ENCODE measurements at regions not wholly inside any gene's neighbourhood (a gene's known extent, or its start where the extent isn't known, plus 50 kb on each side); places are given as distances from the start of the nearest gene placed in this dataset.

DNA sequence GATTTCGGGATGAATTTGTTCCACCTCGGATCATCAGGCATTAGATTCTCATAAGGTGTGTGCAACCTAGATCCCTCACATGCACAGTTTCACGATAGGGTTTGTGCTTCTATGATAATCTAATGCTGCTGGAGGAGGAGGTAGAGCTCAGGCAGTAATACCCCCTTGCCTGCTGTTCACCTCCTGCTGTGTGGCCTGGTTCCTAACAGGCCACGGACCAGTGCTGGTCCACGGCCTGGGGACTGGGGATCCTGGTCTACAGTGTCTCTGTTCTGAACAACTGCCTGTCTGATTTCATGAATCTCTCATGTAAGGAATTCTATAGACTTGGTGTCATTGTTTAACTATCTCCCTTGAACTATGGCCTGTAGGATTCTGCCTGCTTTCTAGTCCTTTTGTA, 269.9 kb downstream of the SPRY1 start:
- no peak overlapping the region for H3K27ac ChIP-seq (ENCODE audit: control insufficient read depth, insufficient read depth, low read length)

DNA sequence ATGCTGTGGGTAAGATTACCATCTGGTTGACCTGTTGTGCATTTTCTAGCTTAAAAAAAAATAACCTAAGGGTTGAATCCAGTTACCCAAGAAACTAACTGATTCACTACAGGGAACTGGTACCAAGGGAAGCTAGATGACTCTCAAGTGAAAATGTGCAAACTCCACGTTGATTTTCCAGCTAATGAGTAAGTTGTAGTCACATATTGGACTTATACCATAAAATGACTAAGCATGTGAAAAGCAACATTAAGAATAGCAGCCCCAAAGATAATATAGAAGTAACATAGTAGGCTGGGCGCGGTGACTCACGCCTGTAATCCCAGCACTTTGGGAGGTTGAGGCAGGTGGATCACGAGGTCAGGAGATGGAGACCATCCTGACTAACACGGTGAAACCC, 270.9 kb downstream of the SPRY1 start:
- TF ChIP-seq EZH2 (IDR thresholded peaks at IDR 0.05; ENCODE audit: low read length), result no peak
- TF ChIP-seq, protein P1, sequence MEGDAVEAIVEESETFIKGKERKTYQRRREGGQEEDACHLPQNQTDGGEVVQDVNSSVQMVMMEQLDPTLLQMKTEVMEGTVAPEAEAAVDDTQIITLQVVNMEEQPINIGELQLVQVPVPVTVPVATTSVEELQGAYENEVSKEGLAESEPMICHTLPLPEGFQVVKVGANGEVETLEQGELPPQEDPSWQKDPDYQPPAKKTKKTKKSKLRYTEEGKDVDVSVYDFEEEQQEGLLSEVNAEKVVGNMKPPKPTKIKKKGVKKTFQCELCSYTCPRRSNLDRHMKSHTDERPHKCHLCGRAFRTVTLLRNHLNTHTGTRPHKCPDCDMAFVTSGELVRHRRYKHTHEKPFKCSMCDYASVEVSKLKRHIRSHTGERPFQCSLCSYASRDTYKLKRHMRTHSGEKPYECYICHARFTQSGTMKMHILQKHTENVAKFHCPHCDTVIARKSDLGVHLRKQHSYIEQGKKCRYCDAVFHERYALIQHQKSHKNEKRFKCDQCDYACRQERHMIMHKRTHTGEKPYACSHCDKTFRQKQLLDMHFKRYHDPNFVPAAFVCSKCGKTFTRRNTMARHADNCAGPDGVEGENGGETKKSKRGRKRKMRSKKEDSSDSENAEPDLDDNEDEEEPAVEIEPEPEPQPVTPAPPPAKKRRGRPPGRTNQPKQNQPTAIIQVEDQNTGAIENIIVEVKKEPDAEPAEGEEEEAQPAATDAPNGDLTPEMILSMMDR (optimal IDR thresholded peaks at IDR 0.05 in 1 of 3, IDR thresholded peaks at IDR 0.05 in 1 of 3, conservative IDR thresholded peaks at IDR 0.05 in 1 of 3; ENCODE audit: extremely low read depth in 1 of 3, insufficient read depth in 2 of 3, low read length in 3 of 3), result no peak

More for the DNA sequence above, 269.9 kb downstream of the SPRY1 start:
- H3K36me3 ChIP-seq (ENCODE audit: control insufficient read depth in 2 of 2, extremely low read depth in 1 of 2, insufficient read depth in 2 of 2, low read length in 2 of 2), result no peaks in the 10 kb centered on the region
- H3K79me2 ChIP-seq (ENCODE audit: control insufficient read depth, insufficient read depth, low read length), result no peaks in the 10 kb centered on the region
- no peak overlapping the region for H3K4me3 ChIP-seq (ENCODE audit: control insufficient read depth in 2 of 3, extremely low read depth in 1 of 3, insufficient read depth in 2 of 3, low read depth in 1 of 3, low read length in 3 of 3)
- FAIRE-seq (no peak), DNase-seq (ENCODE audit: low read depth, low spot score) (no peak)
- no peaks in the 10 kb centered on the region for H3K9me3 ChIP-seq (ENCODE audit: control insufficient read depth, low read depth, low read length)
- no peaks in the 10 kb centered on the region for H3K9me1 ChIP-seq (ENCODE audit: control insufficient read depth, extremely low read depth, insufficient read depth, low read length)
- no peaks in the 10 kb centered on the region for H3K27me3 ChIP-seq (ENCODE audit: control insufficient read depth, extremely low read depth, insufficient read depth, low read length)
- H3K4me2 ChIP-seq (ENCODE audit: control insufficient read depth, extremely low read depth, insufficient read depth, low read depth, low read length), result no peak overlapping the region
- H3K4me1 ChIP-seq (ENCODE audit: control insufficient read depth, extremely low read depth, insufficient read depth, low read length), result no peaks in the 10 kb centered on the region
- no peaks in the 10 kb centered on the region for H4K20me1 ChIP-seq (ENCODE audit: control insufficient read depth, extremely low read depth, insufficient read depth, low read length)
- H3K9ac ChIP-seq (ENCODE audit: control insufficient read depth, extremely low read depth, insufficient read depth, low read length), result no peak overlapping the region
- dilution Hi-C loops (cut with MboI; ENCODE audit: extremely low pct_ligation_motif_present, low sequenced_read_pairs), result no loop called here
- TF ChIP-seq, protein P1 (optimal IDR thresholded peaks at IDR 0.05 in 1 of 3, IDR thresholded peaks at IDR 0.05 in 1 of 3, conservative IDR thresholded peaks at IDR 0.05 in 1 of 3; ENCODE audit: extremely low read depth in 1 of 3, insufficient read depth in 2 of 3, low read length in 3 of 3), result no peak
- TF ChIP-seq EZH2 (IDR thresholded peaks at IDR 0.05; ENCODE audit: low read length), result no peak
- H2AFZ ChIP-seq (ENCODE audit: control insufficient read depth, low read length), result no peak overlapping the region

More for the DNA sequence above, 270.9 kb downstream of the SPRY1 start:
- no peaks in the 10 kb centered on the region for H3K79me2 ChIP-seq (ENCODE audit: control insufficient read depth, insufficient read depth, low read length)
- no peaks in the 10 kb centered on the region for H3K27me3 ChIP-seq (ENCODE audit: control insufficient read depth, extremely low read depth, insufficient read depth, low read length)
- DNase-seq (ENCODE audit: low read depth, low spot score), result peak; percentile 30
- FAIRE-seq, result peak; percentile 36
- H3K9ac ChIP-seq (ENCODE audit: control insufficient read depth, extremely low read depth, insufficient read depth, low read length), result no peak overlapping the region
- no peaks in the 10 kb centered on the region for H3K9me3 ChIP-seq (ENCODE audit: control insufficient read depth, low read depth, low read length)
- H3K9me1 ChIP-seq (ENCODE audit: control insufficient read depth, extremely low read depth, insufficient read depth, low read length), result no peaks in the 10 kb centered on the region
- dilution Hi-C loops (cut with MboI; ENCODE audit: extremely low pct_ligation_motif_present, low sequenced_read_pairs), result no loop called here
- no peak overlapping the region for H3K4me3 ChIP-seq (ENCODE audit: control insufficient read depth in 2 of 3, extremely low read depth in 1 of 3, insufficient read depth in 2 of 3, low read depth in 1 of 3, low read length in 3 of 3)
- no peaks in the 10 kb centered on the region for H4K20me1 ChIP-seq (ENCODE audit: control insufficient read depth, extremely low read depth, insufficient read depth, low read length)
- H3K4me2 ChIP-seq (ENCODE audit: control insufficient read depth, extremely low read depth, insufficient read depth, low read depth, low read length), result no peak overlapping the region
- H3K27ac ChIP-seq (ENCODE audit: control insufficient read depth, insufficient read depth, low read length), result no peak overlapping the region
- no peak overlapping the region for H2AFZ ChIP-seq (ENCODE audit: control insufficient read depth, low read length)
- H3K36me3 ChIP-seq (ENCODE audit: control insufficient read depth in 2 of 2, extremely low read depth in 1 of 2, insufficient read depth in 2 of 2, low read length in 2 of 2), result no peaks in the 10 kb centered on the region
- no peaks in the 10 kb centered on the region for H3K4me1 ChIP-seq (ENCODE audit: control insufficient read depth, extremely low read depth, insufficient read depth, low read length)
